RWPE2 (cell line): ENCODE measurements at regions not wholly inside any gene's neighbourhood (a gene's known extent, or its start where the extent isn't known, plus 50 kb on each side); places are given as distances from the start of the nearest gene placed in this dataset.

Source experiments
- ATAC-seq: fragments of 200-7000 bp; cut with Tn5 transposase; 3 replicates; pipeline ENCODE4 v1.9.1; 2021; ENCODE audit warnings: low read depth
- DNase-seq: peaks from one replicate; pipeline ENCODE4 v3.0.0-alpha.2; 2020; ENCODE audit warnings: low spot score
- H3K27ac ChIP-seq: fragments of 450-650 bp; 2 replicates; pipeline ENCODE4 v1.5.1; 2017; ENCODE audit warnings: mild to moderate bottlenecking; ENCODE audit not compliant: poor library complexity, severe bottlenecking
- H3K27me3 ChIP-seq: fragments of 250-450 bp; sonication (Bioruptor Pico); 2 replicates; pipeline ENCODE4 v1.5.1; 2021; ENCODE audit warnings: mild to moderate bottlenecking, moderate library complexity; ENCODE audit not compliant: insufficient read depth, poor library complexity, severe bottlenecking
- H3K36me3 ChIP-seq: fragments of 250-450 bp; sonication (Bioruptor Pico); 2 replicates; pipeline ENCODE4 v1.5.1; 2020; ENCODE audit warnings: low read depth, mild to moderate bottlenecking, moderate library complexity
- H3K4me1 ChIP-seq: fragments of 250-450 bp; sonication (Bioruptor Pico); 2 replicates; pipeline ENCODE4 v1.5.1; 2021; ENCODE audit warnings: mild to moderate bottlenecking, moderate library complexity; ENCODE audit not compliant: insufficient read depth, poor library complexity, severe bottlenecking
- H3K4me3 ChIP-seq: fragments of 250-450 bp; sonication (Bioruptor Pico); 2 replicates; pipeline ENCODE4 v1.5.1; 2021; ENCODE audit warnings: mild to moderate bottlenecking, moderate library complexity; ENCODE audit not compliant: severe bottlenecking
- H3K9me3 ChIP-seq: fragments of 250-450 bp; sonication (Bioruptor Pico); 2 replicates; pipeline ENCODE4 v1.5.1; 2021; ENCODE audit warnings: mild to moderate bottlenecking, moderate library complexity; ENCODE audit not compliant: severe bottlenecking
- TF ChIP-seq, protein P1 (sequence below): fragments of 450-650 bp; IDR thresholded peaks from one replicate; pipeline ENCODE4 v1.5.1; 2017; ENCODE audit warnings: mild to moderate bottlenecking, moderate library complexity; ENCODE audit not compliant: poor library complexity, severe bottlenecking

DNA sequence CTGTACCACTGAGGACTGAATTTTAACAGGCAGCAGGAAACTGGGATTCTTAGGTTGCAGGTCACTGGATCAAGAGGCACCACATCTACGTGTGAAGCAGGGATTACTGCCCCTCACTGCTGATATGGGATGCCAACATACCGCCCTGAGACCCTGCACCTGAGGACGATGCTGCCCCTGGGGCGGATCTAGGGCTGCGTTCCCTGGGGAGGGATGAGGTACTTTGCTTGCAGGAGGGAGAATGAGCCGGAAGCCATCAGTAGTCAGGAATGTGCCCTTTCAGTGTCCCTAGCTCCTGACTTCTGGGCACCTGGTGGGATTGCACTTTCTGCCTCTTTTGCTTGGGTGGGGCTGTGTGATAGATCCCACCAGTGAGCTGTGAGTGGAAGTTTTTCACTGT lies 122.8 kb downstream of the RPLP1 start:
- H3K9me3 ChIP-seq, result no peaks in the 10 kb centered on the region
- no peak for DNase-seq

DNA sequence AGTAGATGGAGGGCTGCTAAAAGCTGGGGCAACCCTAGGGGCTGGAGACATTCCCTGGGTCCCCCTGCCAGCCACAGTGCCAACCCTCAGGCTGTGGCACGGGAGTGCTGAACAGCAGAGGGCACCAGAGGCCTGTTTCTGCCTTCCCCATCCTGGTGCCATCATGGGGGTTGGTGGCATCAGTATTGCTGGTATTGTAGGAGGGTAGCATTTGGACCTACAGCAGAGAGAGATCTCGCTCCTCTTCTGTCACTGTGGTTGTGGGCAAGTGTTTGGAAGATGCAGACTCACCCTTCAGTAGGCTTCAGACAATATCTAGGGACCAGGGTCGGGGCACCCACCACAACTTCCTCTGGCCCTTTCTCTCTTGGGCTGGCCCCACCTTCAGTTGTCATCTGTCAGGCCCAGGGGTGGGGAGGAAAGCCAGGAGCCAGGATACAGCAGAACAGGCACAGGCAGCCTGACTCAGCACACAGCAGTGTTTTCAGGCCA lies 123.5 kb downstream of the RPLP1 start:
- H3K4me1 ChIP-seq, result peaks cover 17% of the 10 kb centered on the region
- H3K9me3 ChIP-seq, result no peaks in the 10 kb centered on the region
- H3K36me3 ChIP-seq, result no peaks in the 10 kb centered on the region
- TF ChIP-seq, protein P1, sequence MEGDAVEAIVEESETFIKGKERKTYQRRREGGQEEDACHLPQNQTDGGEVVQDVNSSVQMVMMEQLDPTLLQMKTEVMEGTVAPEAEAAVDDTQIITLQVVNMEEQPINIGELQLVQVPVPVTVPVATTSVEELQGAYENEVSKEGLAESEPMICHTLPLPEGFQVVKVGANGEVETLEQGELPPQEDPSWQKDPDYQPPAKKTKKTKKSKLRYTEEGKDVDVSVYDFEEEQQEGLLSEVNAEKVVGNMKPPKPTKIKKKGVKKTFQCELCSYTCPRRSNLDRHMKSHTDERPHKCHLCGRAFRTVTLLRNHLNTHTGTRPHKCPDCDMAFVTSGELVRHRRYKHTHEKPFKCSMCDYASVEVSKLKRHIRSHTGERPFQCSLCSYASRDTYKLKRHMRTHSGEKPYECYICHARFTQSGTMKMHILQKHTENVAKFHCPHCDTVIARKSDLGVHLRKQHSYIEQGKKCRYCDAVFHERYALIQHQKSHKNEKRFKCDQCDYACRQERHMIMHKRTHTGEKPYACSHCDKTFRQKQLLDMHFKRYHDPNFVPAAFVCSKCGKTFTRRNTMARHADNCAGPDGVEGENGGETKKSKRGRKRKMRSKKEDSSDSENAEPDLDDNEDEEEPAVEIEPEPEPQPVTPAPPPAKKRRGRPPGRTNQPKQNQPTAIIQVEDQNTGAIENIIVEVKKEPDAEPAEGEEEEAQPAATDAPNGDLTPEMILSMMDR, result peak; percentile 96
- H3K27me3 ChIP-seq, result no peaks in the 10 kb centered on the region
- H3K4me3 ChIP-seq, result no peak overlapping the region
- DNase-seq (no peak), ATAC-seq (peak; percentile 26; the same call in 2 of the 3 replicates)
- H3K27ac ChIP-seq, result no peak overlapping the region

More for the DNA sequence above, 122.8 kb downstream of the RPLP1 start:
- no peaks in the 10 kb centered on the region for H3K27me3 ChIP-seq
- H3K4me1 ChIP-seq, result peaks cover 17% of the 10 kb centered on the region
- ATAC-seq, result no peak
- TF ChIP-seq, protein P1, result no peak
- no peaks in the 10 kb centered on the region for H3K36me3 ChIP-seq
- no peak overlapping the region for H3K27ac ChIP-seq
- H3K4me3 ChIP-seq, result no peak overlapping the region

DNA sequence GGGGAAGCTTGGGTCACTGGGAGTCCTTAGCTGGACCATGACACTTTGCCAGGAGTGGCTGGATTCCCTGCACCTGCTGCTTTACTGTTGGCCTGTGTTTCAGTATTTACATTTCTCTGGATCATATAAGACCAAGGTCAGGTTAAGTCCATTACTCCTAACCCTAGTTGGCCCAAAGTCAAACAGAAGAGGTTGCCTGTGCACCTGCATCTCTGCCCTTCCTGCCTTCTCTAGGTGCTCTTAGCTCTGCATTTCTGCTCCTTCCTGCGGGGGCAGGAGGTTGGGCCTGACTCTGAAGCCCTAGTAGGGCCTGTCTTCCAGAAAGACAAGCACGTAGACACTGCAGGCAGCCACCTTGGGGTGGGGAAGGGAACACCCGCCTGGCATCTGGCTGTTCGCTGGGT lies 124.3 kb downstream of the RPLP1 start:
- H3K27me3 ChIP-seq, result no peaks in the 10 kb centered on the region
- TF ChIP-seq, protein P1, result no peak
- peaks cover 17% of the 10 kb centered on the region for H3K4me1 ChIP-seq
- no peak overlapping the region for H3K27ac ChIP-seq
- DNase-seq, result no peak
- no peak overlapping the region for H3K4me3 ChIP-seq
- ATAC-seq, result no peak
- no peaks in the 10 kb centered on the region for H3K9me3 ChIP-seq
- H3K36me3 ChIP-seq, result no peaks in the 10 kb centered on the region

DNA sequence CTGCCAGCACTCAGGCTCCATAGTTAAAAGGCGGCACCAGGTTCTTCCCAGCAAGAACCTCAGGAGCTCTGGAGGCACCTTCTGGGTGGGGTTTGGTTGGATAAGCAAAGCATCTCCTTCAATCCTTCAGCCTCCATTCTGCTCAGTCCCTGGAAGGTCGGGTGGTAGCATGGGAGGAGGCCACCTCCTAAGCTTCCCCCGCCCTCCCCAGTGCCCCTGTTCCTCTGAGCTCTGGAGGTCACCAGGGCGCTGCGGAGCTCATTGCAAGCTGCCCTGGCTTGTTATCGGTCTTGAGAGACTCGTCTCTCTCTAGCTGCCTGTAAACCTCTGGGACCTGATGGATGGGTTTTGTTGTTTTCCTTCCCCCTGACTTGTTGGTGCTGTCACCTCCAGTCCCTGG lies 124.8 kb downstream of the RPLP1 start:
- no peak overlapping the region for H3K4me3 ChIP-seq
- no peaks in the 10 kb centered on the region for H3K9me3 ChIP-seq
- DNase-seq, result no peak
- H3K27me3 ChIP-seq, result no peaks in the 10 kb centered on the region
- ATAC-seq, result no peak
- H3K36me3 ChIP-seq, result no peaks in the 10 kb centered on the region
- no peak overlapping the region for H3K27ac ChIP-seq
- TF ChIP-seq, protein P1, result no peak
- peaks cover 17% of the 10 kb centered on the region for H3K4me1 ChIP-seq

DNA sequence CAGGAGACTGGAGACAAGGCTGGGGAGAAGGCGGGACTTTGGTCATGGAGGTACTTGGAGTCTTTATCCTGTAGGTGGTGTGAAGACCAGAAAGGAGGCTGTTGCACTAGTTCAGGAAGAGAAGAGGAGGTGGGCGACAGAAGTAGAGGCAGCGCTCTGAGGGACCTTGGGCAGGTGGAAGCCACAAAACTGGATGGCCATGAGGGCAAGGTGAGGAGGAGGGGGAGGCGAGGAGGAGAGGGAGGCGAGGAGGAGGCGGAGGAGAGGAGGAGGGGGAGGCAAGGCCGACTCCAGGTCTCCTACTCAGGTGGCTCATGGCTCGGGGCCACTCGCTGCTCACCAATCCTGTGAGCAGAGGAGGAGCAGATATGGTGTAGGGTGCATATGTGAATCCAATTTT lies 125.6 kb downstream of the RPLP1 start:
- Histone ChIP-seq H3K36me3 (no peaks in the 10 kb centered on the region), H3K4me1 (peaks cover 17% of the 10 kb centered on the region), H3K9me3 (no peaks in the 10 kb centered on the region), H3K27ac (peak overlapping the region; percentile 64), H3K27me3 (no peaks in the 10 kb centered on the region), H3K4me3 (no peak overlapping the region)
- TF ChIP-seq, protein P1, result no peak
- ATAC-seq (no peak), DNase-seq (no peak)
